Adrenal gland (tissue), 5 donors: ENCODE measurements at regions not wholly inside any gene's neighbourhood (a gene's known extent, or its start where the extent isn't known, plus 50 kb on each side); places are given as distances from the start of the nearest gene placed in this dataset.

Experiments used
- POLR2A ChIP-seq, 2 donors: fragments of 450-650 bp; IDR thresholded peaks; one replicate each; pipeline ENCODE4 v1.6.1; 2017; ENCODE audit warnings: antibody characterized with exemption in 2 of 2, mild to moderate bottlenecking in 2 of 2, moderate library complexity in 1 of 2
- TF ChIP-seq, protein P1 (sequence below), 6 experiments: fragments of 450-650 bp in 4 of 6; fragments of 200-600 bp in 2 of 6; sonication (generic) in 1 of 6; IDR thresholded peaks; 1 replicate in 5 of 6; 2 replicates in 1 of 6; pipeline versions ENCODE4 v1.5.1 to v1.8.0; 2016 to 2021; ENCODE audit warnings: antibody characterized with exemption in 6 of 6, mild to moderate bottlenecking in 2 of 6, moderate library complexity in 1 of 6
- donor health status: DM: no; HTN: no; CAD: no.

DNA sequence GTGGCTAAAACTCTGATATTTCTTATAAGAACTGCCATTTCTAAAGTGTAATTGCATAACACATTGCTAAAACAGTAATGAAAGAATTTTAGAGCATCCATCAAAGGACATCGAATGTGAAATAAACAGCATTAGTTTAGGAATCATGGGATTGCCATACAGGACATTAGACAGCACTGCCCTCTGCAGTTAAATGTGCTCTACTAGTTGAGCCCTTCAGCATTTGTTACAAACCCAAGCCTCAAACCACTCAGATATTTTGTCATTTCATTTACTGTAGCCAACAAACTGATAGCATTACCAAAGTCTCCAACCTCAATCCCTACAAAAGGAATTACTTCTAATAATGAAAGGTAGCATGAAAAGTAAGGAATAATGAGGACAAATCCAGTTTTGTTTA lies 116.8 kb upstream of the COX7C start:
- TF ChIP-seq, protein P1, sequence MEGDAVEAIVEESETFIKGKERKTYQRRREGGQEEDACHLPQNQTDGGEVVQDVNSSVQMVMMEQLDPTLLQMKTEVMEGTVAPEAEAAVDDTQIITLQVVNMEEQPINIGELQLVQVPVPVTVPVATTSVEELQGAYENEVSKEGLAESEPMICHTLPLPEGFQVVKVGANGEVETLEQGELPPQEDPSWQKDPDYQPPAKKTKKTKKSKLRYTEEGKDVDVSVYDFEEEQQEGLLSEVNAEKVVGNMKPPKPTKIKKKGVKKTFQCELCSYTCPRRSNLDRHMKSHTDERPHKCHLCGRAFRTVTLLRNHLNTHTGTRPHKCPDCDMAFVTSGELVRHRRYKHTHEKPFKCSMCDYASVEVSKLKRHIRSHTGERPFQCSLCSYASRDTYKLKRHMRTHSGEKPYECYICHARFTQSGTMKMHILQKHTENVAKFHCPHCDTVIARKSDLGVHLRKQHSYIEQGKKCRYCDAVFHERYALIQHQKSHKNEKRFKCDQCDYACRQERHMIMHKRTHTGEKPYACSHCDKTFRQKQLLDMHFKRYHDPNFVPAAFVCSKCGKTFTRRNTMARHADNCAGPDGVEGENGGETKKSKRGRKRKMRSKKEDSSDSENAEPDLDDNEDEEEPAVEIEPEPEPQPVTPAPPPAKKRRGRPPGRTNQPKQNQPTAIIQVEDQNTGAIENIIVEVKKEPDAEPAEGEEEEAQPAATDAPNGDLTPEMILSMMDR (IDR thresholded peaks at IDR 0.05): no peak
- no peak for TF ChIP-seq POLR2A (IDR thresholded peaks at IDR 0.05)
